Ectodermal cell (in vitro differentiated cells): ENCODE measurements at regions not wholly inside any gene's neighbourhood (a gene's known extent, or its start where the extent isn't known, plus 50 kb on each side); places are given as distances from the start of the nearest gene placed in this dataset.

ENCODE experiments used
- H3K27ac ChIP-seq: 2 replicates; pipeline ENCODE4 v1.7.0; 2013; ENCODE audit warnings: mild to moderate bottlenecking, low read depth, low read length; ENCODE audit not compliant: insufficient read depth, poor library complexity, severe bottlenecking
- H3K27me3 ChIP-seq: 2 replicates; pipeline ENCODE4 v1.7.0; 2013; ENCODE audit warnings: mild to moderate bottlenecking, low read length; ENCODE audit not compliant: insufficient read depth, control insufficient read depth, poor library complexity, severe bottlenecking
- H3K36me3 ChIP-seq: one replicate; pipeline ENCODE4 v1.7.0; 2013; ENCODE audit warnings: low read length; ENCODE audit not compliant: control insufficient read depth, insufficient read depth
- H3K4me1 ChIP-seq: one replicate; pipeline ENCODE4 v1.7.0; 2013; ENCODE audit warnings: low read length; ENCODE audit not compliant: control insufficient read depth, insufficient read depth
- H3K4me3 ChIP-seq: 2 replicates; pipeline ENCODE4 v1.7.0; 2013; ENCODE audit warnings: low read depth, low read length, control low read depth; ENCODE audit not compliant: insufficient read depth
- H3K9me3 ChIP-seq: 2 replicates; pipeline ENCODE4 v1.7.0; 2013; ENCODE audit warnings: mild to moderate bottlenecking, low read length, moderate library complexity; ENCODE audit not compliant: control insufficient read depth
- WGBS, 2 experiments: methylation state at CpG; one replicate each; pipeline ENCODE4 v1.1.7; 2013; ENCODE audit warnings: missing lambda C conversion rate in 2 of 2; 5-methylcytosine and 5-hydroxymethylcytosine counted together

GRCh38 chr6:43910149-43910637 is 140.2 kb downstream of the VEGFA start:
- H3K9me3 ChIP-seq, result no peaks in the 10 kb centered on the region
- peaks cover 18% of the 10 kb centered on the region for H3K4me1 ChIP-seq
- H3K27me3 ChIP-seq, result no peaks in the 10 kb centered on the region
- no peaks in the 10 kb centered on the region for H3K36me3 ChIP-seq
- H3K27ac ChIP-seq, result no peak overlapping the region
- 97 to 98% methylated on average over 1 of the region's 1 CpG for WGBS, 2 experiments
- no peak overlapping the region for H3K4me3 ChIP-seq

GRCh38 chr6:43909474-43910148 is 139.6 kb downstream of the VEGFA start:
- Histone ChIP-seq H3K36me3 (no peaks in the 10 kb centered on the region), H3K27me3 (no peaks in the 10 kb centered on the region), H3K27ac (no peak overlapping the region), H3K4me1 (peaks cover 17% of the 10 kb centered on the region), H3K4me3 (no peak overlapping the region), H3K9me3 (no peaks in the 10 kb centered on the region)
- WGBS, 2 experiments, result 77 to 82% methylated on average over 7 of the region's 7 CpGs

DNA sequence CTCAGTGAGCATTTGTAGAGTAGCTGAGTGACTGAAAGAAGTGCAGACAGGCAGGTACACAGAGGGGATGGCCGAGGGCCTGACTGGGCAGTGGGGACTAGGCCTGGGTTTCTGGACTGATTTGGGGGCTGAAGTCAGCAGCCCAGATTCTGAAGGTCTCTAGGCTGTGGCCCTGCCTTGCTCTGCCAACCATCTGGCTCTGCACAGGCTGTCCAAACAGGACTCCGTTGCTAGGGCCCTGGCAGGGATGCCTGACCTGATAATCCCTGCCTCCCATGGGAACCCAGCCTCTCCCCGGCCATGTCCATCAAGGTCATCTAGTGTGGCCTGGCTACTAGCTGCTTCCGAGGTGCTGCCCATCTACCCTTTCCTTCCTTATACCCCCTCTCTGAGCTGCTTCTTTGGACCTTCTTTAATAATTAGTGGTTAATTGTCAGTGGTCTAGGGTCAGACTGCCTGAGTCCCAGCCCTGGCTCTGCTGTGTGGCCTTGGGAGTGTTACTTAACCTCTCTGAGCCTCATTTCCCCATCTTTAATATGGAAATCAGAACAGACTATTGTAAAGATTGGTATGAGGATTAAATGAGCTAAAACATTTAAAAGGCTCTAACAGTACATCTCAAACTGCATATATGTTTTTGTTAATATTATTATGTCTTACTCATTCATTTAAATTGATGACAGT is 137.9 kb downstream of the VEGFA start:
- Histone ChIP-seq H3K27ac (no peak overlapping the region), H3K4me1 (peaks cover 9% of the 10 kb centered on the region), H3K36me3 (no peaks in the 10 kb centered on the region), H3K4me3 (no peak overlapping the region), H3K9me3 (no peaks in the 10 kb centered on the region), H3K27me3 (no peaks in the 10 kb centered on the region)
- 87 to 94% methylated on average over 4 of the region's 4 CpGs for WGBS, 2 experiments

- Histone ChIP-seq H3K36me3 (no peaks in the 10 kb centered on the region), H3K27me3 (no peaks in the 10 kb centered on the region), H3K4me1 (peaks cover 9% of the 10 kb centered on the region), H3K27ac (no peak overlapping the region), H3K4me3 (no peak overlapping the region), H3K9me3 (no peaks in the 10 kb centered on the region)
- WGBS, 2 experiments, result 84 to 90% methylated on average over 2 of the region's 2 CpGs
These were observed 137.3 kb downstream of the VEGFA start for GRCh38 chr6:43907312-43907711.

DNA sequence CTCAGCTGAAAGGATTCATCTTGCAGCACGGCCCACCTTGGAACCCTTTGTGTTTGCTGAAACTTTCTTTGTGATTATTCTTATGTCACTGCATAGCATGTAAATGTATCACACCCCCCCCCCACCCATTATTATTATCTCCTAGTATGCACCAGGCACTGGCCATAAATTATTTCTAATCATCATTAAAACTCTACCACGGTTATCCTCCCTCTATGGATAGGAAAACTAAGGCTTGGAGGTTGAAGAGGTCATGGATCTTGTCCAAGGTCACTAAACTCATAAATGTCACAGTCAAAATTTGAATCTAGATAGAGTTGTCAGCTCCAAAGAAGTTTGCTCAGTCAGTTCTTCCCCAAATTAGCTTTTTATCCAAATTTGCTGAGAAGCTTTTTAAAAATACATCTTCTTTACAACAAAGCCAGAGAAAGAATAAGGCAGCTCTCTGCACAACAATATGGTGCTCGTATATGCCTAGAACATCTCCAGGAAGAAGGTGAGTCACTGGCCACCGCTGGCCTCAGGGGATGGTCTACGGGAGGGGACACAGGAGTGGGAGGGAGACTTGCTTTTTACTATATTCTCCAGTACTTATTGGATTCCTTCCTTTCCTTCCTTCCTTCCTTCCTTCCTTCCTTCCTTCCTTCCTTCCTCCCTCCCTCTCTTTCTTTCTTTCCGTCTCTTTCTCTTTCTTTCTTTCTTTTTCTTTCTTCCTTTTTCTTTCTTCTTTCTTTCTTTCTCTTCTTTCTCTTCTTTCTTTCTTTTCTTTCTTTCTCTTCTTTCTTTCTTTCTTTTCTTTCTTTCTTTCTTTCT is 134.5 kb downstream of the VEGFA start:
- Histone ChIP-seq H3K9me3 (no peaks in the 10 kb centered on the region), H3K4me1 (no peaks in the 10 kb centered on the region), H3K27me3 (no peaks in the 10 kb centered on the region), H3K27ac (no peak overlapping the region), H3K36me3 (no peaks in the 10 kb centered on the region), H3K4me3 (no peak overlapping the region)
- 76 to 85% methylated on average over 5 of the region's 6 CpGs for WGBS, 2 experiments

- no peaks in the 10 kb centered on the region for H3K36me3 ChIP-seq
- H3K27ac ChIP-seq, result no peak overlapping the region
- no peaks in the 10 kb centered on the region for H3K9me3 ChIP-seq
- WGBS, 2 experiments, result 93% methylated on average over 7 of the region's 7 CpGs
- H3K4me1 ChIP-seq, result no peaks in the 10 kb centered on the region
- H3K4me3 ChIP-seq, result no peak overlapping the region
- no peaks in the 10 kb centered on the region for H3K27me3 ChIP-seq
These were observed 133.8 kb downstream of the VEGFA start for GRCh38 chr6:43903739-43904290.

DNA sequence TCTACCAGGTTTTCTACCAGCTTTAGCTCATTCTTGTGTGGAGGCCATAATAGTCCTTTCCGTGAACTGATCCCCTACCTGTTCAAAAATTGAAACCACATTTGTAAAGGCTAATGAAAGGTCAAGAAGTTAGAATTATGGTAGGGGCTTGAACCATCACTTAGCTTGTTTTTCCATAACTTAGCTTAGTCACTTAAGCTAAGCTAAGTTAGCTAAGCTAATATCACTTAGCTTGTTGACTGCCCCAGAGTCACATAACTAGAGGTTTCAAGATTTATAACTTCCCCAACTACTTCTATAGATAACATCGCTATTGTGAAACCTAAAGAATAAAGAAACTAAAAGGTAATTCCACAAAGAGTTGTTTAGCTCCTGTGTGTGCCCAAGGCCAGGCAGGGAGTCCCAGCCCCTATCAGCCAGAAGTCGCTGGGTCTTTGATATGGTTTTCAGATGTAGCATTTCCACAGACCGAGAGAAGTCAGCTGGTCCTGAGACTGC is 131.8 kb downstream of the VEGFA start:
- no peak overlapping the region for H3K4me3 ChIP-seq
- H3K27me3 ChIP-seq, result no peaks in the 10 kb centered on the region
- no peaks in the 10 kb centered on the region for H3K9me3 ChIP-seq
- no peaks in the 10 kb centered on the region for H3K36me3 ChIP-seq
- H3K27ac ChIP-seq, result no peak overlapping the region
- H3K4me1 ChIP-seq, result no peaks in the 10 kb centered on the region
- 80 to 88% methylated on average over 4 of the region's 4 CpGs for WGBS, 2 experiments

DNA sequence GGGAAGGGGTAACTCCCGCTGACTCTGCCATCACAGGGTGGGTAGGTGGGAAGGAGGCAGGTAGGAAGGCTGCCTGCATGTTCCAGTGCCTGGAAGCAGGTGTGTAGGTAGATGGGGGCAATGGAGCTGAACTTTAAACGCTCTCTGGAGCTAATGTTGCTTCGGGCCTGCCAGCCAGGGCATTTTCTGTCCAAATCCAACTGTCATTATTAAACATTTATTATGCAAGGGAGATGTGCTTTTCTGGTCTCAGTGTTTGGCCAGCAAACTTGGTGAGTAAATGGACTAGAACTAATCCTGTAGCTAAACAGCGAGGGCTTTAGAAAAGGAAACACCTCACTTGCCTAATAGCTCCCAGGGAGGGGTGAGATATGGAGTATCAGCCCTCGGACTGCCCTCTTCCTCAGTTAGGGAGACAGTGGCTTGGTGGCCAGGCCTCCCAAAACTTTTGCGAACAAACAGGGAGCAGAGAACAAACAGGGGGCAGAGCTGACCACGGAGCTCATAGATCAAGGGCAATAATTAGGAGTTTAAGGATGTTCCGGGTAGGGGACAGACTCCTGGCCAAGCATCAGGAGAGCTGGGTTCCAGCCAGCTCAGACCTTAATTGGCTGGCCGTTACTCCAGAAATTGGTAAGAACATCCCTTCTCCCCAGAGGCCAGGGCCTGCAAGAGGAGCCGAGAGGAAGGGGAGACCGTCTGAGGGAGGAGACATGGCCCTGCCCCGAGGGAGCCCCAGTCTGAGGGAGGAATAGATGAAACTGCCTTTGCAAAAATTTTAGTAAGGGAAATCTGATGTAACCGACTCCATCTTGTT is 131.1 kb downstream of the VEGFA start:
- Histone ChIP-seq H3K4me1 (no peaks in the 10 kb centered on the region), H3K27me3 (no peaks in the 10 kb centered on the region), H3K9me3 (no peaks in the 10 kb centered on the region), H3K4me3 (no peak overlapping the region), H3K36me3 (no peaks in the 10 kb centered on the region), H3K27ac (no peak overlapping the region)
- 88 to 92% methylated on average over 11 to 13 of the region's 13 CpGs for WGBS, 2 experiments

GRCh38 chr6:43900560-43900915 is 130.5 kb downstream of the VEGFA start:
- Histone ChIP-seq H3K4me1 (no peaks in the 10 kb centered on the region), H3K27me3 (no peaks in the 10 kb centered on the region), H3K4me3 (no peak overlapping the region), H3K9me3 (no peaks in the 10 kb centered on the region), H3K36me3 (no peaks in the 10 kb centered on the region), H3K27ac (no peak overlapping the region)
- WGBS, 2 experiments, result 94 to 95% methylated on average over 3 of the region's 3 CpGs
